Vagina (tissue), 2 donors: ENCODE measurements at regions not wholly inside any gene's neighbourhood (a gene's known extent, or its start where the extent isn't known, plus 50 kb on each side); places are given as distances from the start of the nearest gene placed in this dataset.

Source experiments
- DNase-seq, 2 donors: peaks; one replicate each; pipeline ENCODE4 v3.0.0-alpha.2; 2017; ENCODE audit errors: extremely low spot score in 2 of 2
- H3K27ac ChIP-seq: fragments of 200-600 bp; sonication (generic); one replicate; pipeline ENCODE4 v1.5.1; 2019
- H3K27me3 ChIP-seq: fragments of 200-600 bp; sonication (generic); one replicate; pipeline ENCODE4 v1.5.1; 2019
- H3K36me3 ChIP-seq, 2 donors: fragments of 200-600 bp; sonication (generic); one replicate each; pipeline ENCODE4 v1.5.1; 2017 to 2019
- H3K4me1 ChIP-seq: fragments of 200-600 bp; sonication (generic); one replicate; pipeline ENCODE4 v1.5.1; 2019
- H3K4me3 ChIP-seq, 2 donors: fragments of 200-600 bp; sonication (generic); 1 replicate in 1 of 2; 2 replicates in 1 of 2; pipeline ENCODE4 v1.5.1; 2016 to 2019
- H3K9me3 ChIP-seq: fragments of 200-600 bp; sonication (generic); one replicate; pipeline ENCODE4 v1.5.1; 2019
- POLR2A ChIP-seq, 2 donors: fragments of 450-650 bp; IDR thresholded peaks; one replicate each; pipeline ENCODE4 v1.6.1; 2017; ENCODE audit warnings: antibody characterized with exemption in 2 of 2, mild to moderate bottlenecking in 2 of 2, moderate library complexity in 2 of 2
- POLR2AphosphoS5 ChIP-seq, 2 donors: sonication (generic); formaldehyde crosslinking; IDR thresholded peaks; one replicate each; pipeline ENCODE4 v1.9.0; 2017; ENCODE audit warnings: antibody characterized with exemption in 2 of 2, mild to moderate bottlenecking in 2 of 2, low read depth in 1 of 2; ENCODE audit not compliant: insufficient read depth in 1 of 2
- intact Hi-C: fragments of 100-400 bp; cut with DNase I; formaldehyde crosslinking; loops from one replicate; pipeline ENCODE4 v1.15.1; 2023
- TF ChIP-seq, protein P1 (sequence below), 3 experiments: fragments of 450-650 bp in 2 of 3; fragments of 200-600 bp in 1 of 3; sonication (generic) in 1 of 3; IDR thresholded peaks; one replicate each; pipeline ENCODE4 v1.5.1; 2017 to 2019; ENCODE audit warnings: antibody characterized with exemption in 3 of 3, mild to moderate bottlenecking in 2 of 3, moderate library complexity in 2 of 3

DNA sequence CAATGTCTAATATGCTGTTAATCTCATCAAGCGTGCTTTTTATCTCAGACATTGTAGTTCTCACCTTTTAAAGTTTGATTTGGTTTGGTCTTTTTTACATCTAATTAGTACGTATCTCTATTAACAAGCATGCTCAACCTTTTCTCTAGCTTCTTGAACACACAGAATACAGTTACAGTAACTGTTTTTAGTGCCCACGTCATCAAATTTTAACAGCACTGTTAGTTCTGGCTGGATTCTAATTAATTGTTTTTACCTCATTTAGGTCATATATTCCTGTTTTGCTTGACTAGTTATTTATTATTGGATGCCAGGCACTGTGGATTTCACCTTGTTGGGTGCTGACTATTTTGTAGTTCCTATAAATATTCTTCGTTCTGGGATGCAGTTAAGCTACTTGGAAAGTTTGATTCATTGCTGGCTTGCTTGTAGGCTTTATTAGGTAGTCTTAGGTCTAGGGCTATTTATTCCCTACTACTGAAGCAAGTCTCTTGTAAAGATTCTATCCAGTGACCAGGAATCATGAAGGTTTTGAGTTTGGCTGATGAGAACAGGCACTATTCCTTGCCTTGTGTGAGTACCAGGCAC is 263.0 kb downstream of the ETAA1 start:
- Histone ChIP-seq H3K9me3 (no peaks in the 10 kb centered on the region), H3K4me3 (no peak overlapping the region), H3K4me1 (no peaks in the 10 kb centered on the region), H3K27me3 (no peaks in the 10 kb centered on the region), H3K27ac (peak overlapping the region; percentile 30), H3K36me3 (no peaks in the 10 kb centered on the region)
- TF ChIP-seq, protein P1, sequence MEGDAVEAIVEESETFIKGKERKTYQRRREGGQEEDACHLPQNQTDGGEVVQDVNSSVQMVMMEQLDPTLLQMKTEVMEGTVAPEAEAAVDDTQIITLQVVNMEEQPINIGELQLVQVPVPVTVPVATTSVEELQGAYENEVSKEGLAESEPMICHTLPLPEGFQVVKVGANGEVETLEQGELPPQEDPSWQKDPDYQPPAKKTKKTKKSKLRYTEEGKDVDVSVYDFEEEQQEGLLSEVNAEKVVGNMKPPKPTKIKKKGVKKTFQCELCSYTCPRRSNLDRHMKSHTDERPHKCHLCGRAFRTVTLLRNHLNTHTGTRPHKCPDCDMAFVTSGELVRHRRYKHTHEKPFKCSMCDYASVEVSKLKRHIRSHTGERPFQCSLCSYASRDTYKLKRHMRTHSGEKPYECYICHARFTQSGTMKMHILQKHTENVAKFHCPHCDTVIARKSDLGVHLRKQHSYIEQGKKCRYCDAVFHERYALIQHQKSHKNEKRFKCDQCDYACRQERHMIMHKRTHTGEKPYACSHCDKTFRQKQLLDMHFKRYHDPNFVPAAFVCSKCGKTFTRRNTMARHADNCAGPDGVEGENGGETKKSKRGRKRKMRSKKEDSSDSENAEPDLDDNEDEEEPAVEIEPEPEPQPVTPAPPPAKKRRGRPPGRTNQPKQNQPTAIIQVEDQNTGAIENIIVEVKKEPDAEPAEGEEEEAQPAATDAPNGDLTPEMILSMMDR (IDR thresholded peaks at IDR 0.05) = no peak
- no peak for TF ChIP-seq POLR2A (IDR thresholded peaks at IDR 0.05)
- peak in 1 of 2 donors; percentile 37 for TF ChIP-seq POLR2AphosphoS5 (IDR thresholded peaks at IDR 0.05; ENCODE audit: insufficient read depth in 1 of 2, low read depth in 1 of 2)
- intact Hi-C loops = no loop called here
- DNase-seq = no peak

DNA sequence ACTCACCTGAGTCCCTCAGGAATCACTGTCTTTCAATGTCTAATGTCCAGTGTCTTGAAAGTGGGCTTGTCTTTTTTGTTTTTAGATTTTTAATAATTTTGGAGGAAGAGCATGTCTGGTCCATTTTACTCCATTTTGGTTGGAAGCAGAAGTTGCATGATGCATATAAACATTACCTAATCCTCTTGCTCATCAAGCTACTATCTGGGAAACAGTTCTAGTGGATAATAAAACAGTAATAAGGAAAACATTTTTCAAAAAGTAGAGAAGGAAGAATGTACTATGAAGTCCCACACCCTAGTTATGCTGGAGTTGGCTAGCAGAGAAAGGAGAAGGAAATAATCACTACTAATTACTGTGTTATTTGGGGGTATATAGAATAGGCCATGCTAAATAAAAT is 263.7 kb downstream of the ETAA1 start:
- no peak for DNase-seq
- H3K27me3 ChIP-seq = no peaks in the 10 kb centered on the region

DNA sequence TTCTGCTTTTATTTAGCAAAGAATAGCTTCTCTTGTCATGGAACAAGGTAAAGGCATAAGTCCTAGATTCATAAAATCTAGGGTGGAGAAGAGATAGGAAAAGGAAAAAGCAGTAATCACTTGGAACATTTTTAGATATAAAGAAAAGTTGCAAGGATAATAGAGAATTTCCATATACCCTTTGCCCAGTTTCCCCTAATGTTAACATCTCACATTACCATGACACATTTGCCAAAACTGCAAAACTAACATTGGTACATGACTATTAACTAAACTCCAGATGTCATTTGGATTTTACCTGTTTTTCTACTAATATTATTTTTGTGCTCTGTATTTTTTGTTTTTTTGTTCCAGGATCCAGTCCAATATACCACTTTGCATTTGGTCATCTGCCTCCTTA is 265.1 kb downstream of the ETAA1 start:
- Histone ChIP-seq H3K4me1 (peaks cover 7% of the 10 kb centered on the region), H3K36me3 (no peaks in the 10 kb centered on the region), H3K4me3 (no peak overlapping the region), H3K27me3 (no peaks in the 10 kb centered on the region), H3K27ac (no peak overlapping the region), H3K9me3 (no peaks in the 10 kb centered on the region)
- TF ChIP-seq POLR2AphosphoS5 (IDR thresholded peaks at IDR 0.05; ENCODE audit: insufficient read depth in 1 of 2, low read depth in 1 of 2) (no peak), POLR2A (IDR thresholded peaks at IDR 0.05) (no peak)
- TF ChIP-seq, protein P1 (IDR thresholded peaks at IDR 0.05) = no peak
- intact Hi-C loops = no loop called here
- no peak for DNase-seq

More for the DNA sequence above, 263.7 kb downstream of the ETAA1 start:
- intact Hi-C loops = no loop called here
- Histone ChIP-seq H3K4me3 (no peak overlapping the region), H3K36me3 (no peaks in the 10 kb centered on the region), H3K9me3 (no peaks in the 10 kb centered on the region), H3K4me1 (no peaks in the 10 kb centered on the region), H3K27ac (peak overlapping the region; percentile 30)
- TF ChIP-seq POLR2AphosphoS5 (IDR thresholded peaks at IDR 0.05; ENCODE audit: insufficient read depth in 1 of 2, low read depth in 1 of 2) (no peak), POLR2A (IDR thresholded peaks at IDR 0.05) (no peak)
- TF ChIP-seq, protein P1 (IDR thresholded peaks at IDR 0.05) = no peak

DNA sequence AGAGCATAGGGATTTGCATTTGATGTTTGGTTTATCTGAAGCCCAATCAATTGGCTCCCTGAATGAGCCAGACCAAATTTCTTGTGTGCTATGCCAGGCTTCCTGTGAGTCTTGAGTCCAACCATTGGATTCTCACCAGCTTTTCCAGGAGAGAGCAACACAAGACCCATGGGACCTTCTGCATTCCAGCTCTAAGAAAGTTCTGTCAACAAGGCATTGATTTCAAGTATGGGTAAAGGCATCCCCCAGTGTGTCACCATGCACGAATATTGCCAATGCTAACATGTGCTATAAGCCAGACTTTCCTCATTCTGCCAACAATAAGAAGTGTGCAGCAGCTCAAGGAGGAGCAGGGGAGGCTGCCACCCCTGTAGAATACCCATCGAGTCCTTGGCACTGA is 266.6 kb downstream of the ETAA1 start:
- Histone ChIP-seq H3K9me3 (no peaks in the 10 kb centered on the region), H3K27ac (no peak overlapping the region), H3K27me3 (no peaks in the 10 kb centered on the region), H3K4me3 (no peak overlapping the region), H3K36me3 (no peaks in the 10 kb centered on the region), H3K4me1 (peaks cover 7% of the 10 kb centered on the region)
- intact Hi-C loops = no loop called here
- TF ChIP-seq POLR2A (IDR thresholded peaks at IDR 0.05) = no peak
- TF ChIP-seq, protein P1 (IDR thresholded peaks at IDR 0.05) = no peak
- no peak for TF ChIP-seq POLR2AphosphoS5 (IDR thresholded peaks at IDR 0.05; ENCODE audit: insufficient read depth in 1 of 2, low read depth in 1 of 2)
- no peak for DNase-seq

DNA sequence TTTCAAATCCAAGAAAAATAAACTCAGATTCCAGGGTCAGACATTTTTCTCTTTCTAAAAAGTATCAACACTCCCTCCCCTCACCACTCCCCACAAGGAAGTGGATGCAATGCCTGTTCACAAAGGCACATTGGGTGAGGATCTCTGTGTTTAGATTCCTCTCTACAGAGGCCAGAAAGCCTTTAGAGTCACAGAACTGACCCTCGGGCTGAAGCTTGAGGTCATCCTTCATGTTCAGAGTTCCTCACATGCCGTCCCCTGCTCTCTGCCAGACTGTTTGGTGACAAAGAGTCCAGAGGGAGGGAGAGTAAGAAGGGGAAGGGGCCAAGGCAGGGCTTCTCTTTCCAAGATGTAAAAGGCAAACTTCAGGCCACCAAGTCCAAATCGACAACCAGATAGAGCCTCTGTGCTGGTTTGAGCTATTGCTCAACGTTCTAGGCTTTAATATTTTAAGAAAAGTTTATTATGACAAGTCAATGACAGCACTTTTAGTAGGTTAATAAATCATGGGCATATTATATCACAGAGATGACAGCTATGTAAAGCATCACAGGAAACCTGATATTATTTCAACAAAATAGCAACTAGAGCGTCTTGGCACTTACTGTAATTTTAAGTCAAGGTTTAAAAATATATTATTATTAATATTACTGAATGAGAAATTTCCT is 269.4 kb downstream of the ETAA1 start:
- intact Hi-C loops = loop anchor here (5.0 kb wide), 1 partner anchor 181 kb away; no protein-coding TSS in a partner anchor
- DNase-seq = no peak
- peaks cover 7% of the 10 kb centered on the region for H3K4me1 ChIP-seq
- H3K4me3 ChIP-seq = no peak overlapping the region
- H3K27ac ChIP-seq = no peak overlapping the region
- no peaks in the 10 kb centered on the region for H3K36me3 ChIP-seq
- no peaks in the 10 kb centered on the region for H3K9me3 ChIP-seq
- no peak for TF ChIP-seq POLR2A (IDR thresholded peaks at IDR 0.05)
- TF ChIP-seq, protein P1 (IDR thresholded peaks at IDR 0.05) = no peak
- TF ChIP-seq POLR2AphosphoS5 (IDR thresholded peaks at IDR 0.05; ENCODE audit: insufficient read depth in 1 of 2, low read depth in 1 of 2) = no peak
- H3K27me3 ChIP-seq = no peaks in the 10 kb centered on the region
